GM13976 (cell line): ENCODE measurements at regions not wholly inside any gene's neighbourhood (a gene's known extent, or its start where the extent isn't known, plus 50 kb on each side); places are given as distances from the start of the nearest gene placed in this dataset.
"Not testable (repeated sequence)": the region's sequence is repeated elsewhere in the genome, so short reads cannot be mapped to it uniquely, and the experiment has no call there.

Source experiments
- DNase-seq: peaks from one replicate; pipeline ENCODE4 v3.0.0; 2012; ENCODE audit warnings: low spot score
- in situ Hi-C: fragments of 300-500 bp; cut with MboI; formaldehyde crosslinking; loops from one replicate; pipeline ENCODE4 v1.12.0; 2022; ENCODE audit warnings: low sequenced_read_pairs, mixed read lengths, inconsistent platforms; ENCODE audit not compliant: unreplicated experiment
- TF ChIP-seq, protein P1 (sequence below): IDR thresholded peaks from 2 replicates; pipeline ENCODE4 v1.5.1; 2012; ENCODE audit warnings: borderline replicate concordance, mild to moderate bottlenecking; ENCODE audit not compliant: insufficient read depth; ENCODE audit errors: extremely low read depth, missing control alignments, control extremely low read depth

DNA sequence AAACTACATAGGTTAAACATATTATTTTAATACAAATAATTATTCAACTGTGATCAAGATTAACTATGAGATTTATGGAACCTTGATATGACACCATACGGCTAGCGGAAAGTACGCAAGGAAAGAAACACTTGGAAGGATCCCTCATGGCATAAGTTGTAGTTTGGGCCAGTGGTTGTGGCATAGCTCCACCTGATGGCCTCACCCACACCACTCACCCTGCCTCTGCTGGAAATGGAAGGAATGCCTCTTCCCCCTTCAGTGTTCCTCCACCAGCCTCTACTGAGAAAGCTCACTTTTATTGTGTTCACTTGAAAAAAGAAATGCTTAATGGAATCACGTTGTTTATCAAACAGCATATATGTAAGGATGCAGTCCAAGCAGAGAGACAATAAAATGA is 86.4 kb downstream of the BMP15 start:
- in situ Hi-C loops = no loop called here
- TF ChIP-seq, protein P1, sequence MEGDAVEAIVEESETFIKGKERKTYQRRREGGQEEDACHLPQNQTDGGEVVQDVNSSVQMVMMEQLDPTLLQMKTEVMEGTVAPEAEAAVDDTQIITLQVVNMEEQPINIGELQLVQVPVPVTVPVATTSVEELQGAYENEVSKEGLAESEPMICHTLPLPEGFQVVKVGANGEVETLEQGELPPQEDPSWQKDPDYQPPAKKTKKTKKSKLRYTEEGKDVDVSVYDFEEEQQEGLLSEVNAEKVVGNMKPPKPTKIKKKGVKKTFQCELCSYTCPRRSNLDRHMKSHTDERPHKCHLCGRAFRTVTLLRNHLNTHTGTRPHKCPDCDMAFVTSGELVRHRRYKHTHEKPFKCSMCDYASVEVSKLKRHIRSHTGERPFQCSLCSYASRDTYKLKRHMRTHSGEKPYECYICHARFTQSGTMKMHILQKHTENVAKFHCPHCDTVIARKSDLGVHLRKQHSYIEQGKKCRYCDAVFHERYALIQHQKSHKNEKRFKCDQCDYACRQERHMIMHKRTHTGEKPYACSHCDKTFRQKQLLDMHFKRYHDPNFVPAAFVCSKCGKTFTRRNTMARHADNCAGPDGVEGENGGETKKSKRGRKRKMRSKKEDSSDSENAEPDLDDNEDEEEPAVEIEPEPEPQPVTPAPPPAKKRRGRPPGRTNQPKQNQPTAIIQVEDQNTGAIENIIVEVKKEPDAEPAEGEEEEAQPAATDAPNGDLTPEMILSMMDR = no peak
- no peak for DNase-seq

DNA sequence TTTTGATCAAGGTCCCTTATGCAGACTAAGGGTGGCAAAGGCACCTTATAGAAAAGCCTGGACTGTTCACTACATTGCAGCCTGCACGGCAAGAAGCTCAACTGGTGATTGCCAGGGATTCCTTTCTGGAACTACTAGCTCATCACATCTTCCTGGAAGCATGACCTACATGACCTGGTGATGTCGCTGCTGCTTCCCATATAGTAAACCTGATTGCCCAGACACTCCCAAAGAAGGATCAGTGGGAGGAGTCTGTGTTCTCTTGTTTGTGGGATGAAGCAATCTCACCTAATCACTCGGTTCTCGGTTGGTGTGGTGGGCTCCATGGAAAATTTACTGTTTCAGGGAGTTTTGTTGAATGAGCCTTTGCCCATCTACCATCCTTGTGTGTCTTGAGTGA is 89.8 kb downstream of the BMP15 start:
- DNase-seq, in situ Hi-C loops: not testable (repeated sequence)

DNA sequence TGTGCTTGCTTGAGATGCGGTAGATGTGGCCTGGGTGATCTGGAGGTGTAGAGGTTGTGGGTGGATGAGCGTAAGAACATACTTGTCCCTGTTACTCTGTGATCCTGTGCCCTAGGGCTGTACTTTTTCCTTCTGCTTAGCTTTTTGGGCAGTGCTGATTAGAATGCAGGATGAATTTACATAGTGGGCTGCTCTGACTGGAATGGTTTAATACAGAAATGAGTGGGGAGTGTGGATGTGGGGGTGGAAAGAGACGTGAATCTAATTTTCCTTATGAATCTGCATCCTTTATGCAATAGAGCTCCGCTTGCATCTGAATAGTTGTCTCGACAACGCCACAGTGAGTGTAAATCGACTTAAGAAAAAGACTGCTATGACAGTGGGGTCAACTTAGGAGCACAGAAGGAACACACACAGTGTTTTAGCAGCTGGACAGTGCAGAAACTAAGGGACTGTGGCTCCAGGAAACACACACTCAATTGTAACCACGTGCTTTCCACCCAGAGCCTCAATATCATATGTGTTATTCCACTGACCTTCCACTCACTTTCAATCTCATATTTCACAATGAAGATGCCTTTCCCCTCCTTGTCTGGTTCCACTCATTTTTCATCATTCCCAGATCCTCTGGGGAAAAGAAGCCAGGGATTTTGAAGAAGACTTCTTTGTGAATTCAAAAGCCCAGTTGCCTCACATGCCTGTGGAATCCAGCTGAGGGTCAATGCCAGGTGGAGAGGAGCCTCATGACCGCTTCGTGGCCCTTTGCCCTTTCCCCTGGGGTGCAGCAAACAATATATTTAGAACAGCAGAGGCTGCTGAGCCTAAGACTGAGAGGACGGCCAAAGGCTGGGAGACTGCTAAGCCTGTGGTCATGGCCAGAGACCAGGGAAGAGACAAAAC is 91.4 kb downstream of the BMP15 start:
- DNase-seq = not testable (repeated sequence)

DNA sequence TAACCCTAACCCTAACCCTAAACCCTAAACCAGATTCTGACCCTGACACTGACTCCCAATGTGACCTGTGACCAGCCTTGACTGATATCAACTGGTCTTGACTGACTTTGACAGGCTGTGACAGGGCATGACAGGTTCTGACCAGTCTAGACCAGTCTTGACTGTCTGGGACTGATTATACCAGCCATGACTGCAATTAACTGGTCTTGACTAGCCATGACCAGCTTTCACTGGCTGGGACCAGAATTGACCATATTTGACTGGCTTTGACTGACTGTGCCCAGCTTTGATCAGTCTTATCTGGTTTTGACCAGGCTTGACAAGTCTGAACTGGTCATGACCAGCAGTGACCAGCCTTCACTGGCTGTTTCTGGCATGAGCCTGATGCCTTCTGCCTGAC is 95.5 kb downstream of the BMP15 start:
- in situ Hi-C loops = no loop called here
- TF ChIP-seq, protein P1 = no peak
- DNase-seq = no peak

More for the DNA sequence above, 91.4 kb downstream of the BMP15 start:
- in situ Hi-C loops = not testable (repeated sequence)

DNA sequence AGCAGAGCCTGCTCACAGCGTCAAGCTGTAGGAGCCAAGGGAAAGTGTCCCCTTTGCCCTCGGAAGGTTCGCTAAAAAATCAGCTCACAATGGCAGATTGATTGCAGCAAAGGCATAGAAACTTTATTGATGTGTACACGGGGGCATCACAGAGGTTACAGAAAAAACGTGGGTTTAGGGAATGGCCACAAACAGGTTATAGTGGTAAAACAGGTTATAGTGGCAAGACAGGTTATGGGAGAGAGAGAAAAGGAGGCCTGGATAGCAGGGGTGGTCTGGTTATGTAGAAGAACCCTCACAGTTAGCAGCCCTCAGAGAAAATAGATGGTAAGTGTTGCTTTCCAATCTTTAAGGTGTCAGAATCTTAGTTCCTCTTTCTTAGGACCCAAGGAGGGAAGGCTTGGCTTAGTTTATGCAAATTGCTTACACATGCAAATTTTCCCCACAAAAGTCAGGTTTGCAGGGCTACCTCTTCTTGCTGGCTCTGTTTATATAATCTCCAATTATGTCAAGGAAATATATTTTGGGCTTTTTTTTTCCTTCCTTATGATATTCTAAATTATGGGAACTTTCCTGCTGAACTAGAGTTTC is 113.7 kb downstream of the BMP15 start:
- DNase-seq = no peak
- in situ Hi-C loops = no loop called here
- TF ChIP-seq, protein P1 = no peak

DNA sequence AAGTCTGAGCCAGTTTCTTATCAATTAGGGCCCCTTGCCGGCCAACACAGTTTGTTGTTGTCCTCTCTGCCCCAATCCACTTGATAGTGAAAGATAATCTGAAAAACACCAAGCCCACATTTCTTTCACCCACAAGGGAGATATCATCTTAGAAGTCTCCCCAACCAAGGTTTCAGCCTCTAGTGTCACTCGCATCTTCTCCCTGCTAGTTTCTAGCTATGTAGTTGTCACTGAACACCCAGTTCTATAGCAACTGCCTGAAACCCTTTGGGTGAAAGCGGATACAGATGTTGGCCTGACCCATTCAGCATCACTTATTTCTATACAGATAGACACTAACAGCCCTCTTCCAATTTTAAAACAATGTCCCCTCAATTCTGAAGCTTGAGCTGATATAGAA is 116.3 kb downstream of the BMP15 start:
- no peak for DNase-seq
- TF ChIP-seq, protein P1 = no peak
- in situ Hi-C loops = no loop called here

DNA sequence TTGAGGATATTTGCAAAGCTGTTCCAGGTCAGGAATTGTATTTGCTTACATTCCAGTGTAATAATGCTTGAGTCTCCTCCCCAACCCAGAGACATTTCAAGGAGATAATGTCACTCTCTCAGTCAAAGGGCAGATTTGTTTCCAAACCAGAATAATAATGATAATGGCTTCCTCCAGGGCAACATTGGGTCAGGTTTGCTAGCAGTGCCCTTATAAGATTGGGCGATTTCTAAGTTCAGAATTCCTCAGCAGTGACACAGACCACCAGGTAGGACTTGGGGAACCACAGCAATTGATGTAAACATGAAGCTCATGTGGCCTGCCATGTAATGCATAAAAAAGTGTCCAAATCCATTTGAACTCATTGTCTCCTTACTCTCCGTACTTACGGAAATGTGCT is 125.2 kb downstream of the BMP15 start:
- in situ Hi-C loops = no loop called here
- TF ChIP-seq, protein P1 = no peak
- DNase-seq = no peak
